Hepatocyte (in vitro differentiated cells): ENCODE measurements at regions not wholly inside any gene's neighbourhood (a gene's known extent, or its start where the extent isn't known, plus 50 kb on each side); places are given as distances from the start of the nearest gene placed in this dataset.

ENCODE experiments used
- EZH2phosphoT487 ChIP-seq: fragments of 200-600 bp; sonication (generic); IDR thresholded peaks from one replicate; pipeline ENCODE4 v1.6.1; 2018; ENCODE audit warnings: antibody characterized with exemption, mild to moderate bottlenecking, low read depth, moderate library complexity; ENCODE audit not compliant: unreplicated experiment, severe bottlenecking
- TF ChIP-seq, protein P1 (sequence below): fragments of 200-600 bp; sonication (generic); IDR thresholded peaks from 2 replicates; pipeline ENCODE4 v1.5.1; 2016; ENCODE audit warnings: antibody characterized with exemption, mild to moderate bottlenecking; ENCODE audit not compliant: poor library complexity

- TF ChIP-seq, protein P1, sequence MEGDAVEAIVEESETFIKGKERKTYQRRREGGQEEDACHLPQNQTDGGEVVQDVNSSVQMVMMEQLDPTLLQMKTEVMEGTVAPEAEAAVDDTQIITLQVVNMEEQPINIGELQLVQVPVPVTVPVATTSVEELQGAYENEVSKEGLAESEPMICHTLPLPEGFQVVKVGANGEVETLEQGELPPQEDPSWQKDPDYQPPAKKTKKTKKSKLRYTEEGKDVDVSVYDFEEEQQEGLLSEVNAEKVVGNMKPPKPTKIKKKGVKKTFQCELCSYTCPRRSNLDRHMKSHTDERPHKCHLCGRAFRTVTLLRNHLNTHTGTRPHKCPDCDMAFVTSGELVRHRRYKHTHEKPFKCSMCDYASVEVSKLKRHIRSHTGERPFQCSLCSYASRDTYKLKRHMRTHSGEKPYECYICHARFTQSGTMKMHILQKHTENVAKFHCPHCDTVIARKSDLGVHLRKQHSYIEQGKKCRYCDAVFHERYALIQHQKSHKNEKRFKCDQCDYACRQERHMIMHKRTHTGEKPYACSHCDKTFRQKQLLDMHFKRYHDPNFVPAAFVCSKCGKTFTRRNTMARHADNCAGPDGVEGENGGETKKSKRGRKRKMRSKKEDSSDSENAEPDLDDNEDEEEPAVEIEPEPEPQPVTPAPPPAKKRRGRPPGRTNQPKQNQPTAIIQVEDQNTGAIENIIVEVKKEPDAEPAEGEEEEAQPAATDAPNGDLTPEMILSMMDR, result no peak
- TF ChIP-seq EZH2phosphoT487, result no peak
Measured at GRCh38 chr12:41706376-41706775, 438.3 kb downstream of the GXYLT1 start.
